Skeletal muscle satellite cell (primary cell): ENCODE measurements at regions not wholly inside any gene's neighbourhood (a gene's known extent, or its start where the extent isn't known, plus 50 kb on each side); places are given as distances from the start of the nearest gene placed in this dataset.

ENCODE experiments used
- H3K27me3 ChIP-seq: 2 replicates; pipeline ENCODE4 v1.7.0; 2013; ENCODE audit warnings: low read length; ENCODE audit not compliant: control insufficient read depth, insufficient read depth
- H3K36me3 ChIP-seq: 2 replicates; pipeline ENCODE4 v1.7.0; 2013; ENCODE audit warnings: mild to moderate bottlenecking, control low read depth, low read length; ENCODE audit not compliant: insufficient read depth
- H3K4me1 ChIP-seq: 2 replicates; pipeline ENCODE4 v1.7.0; 2013; ENCODE audit warnings: low read length; ENCODE audit not compliant: control insufficient read depth, insufficient read depth
- H3K4me2 ChIP-seq: 2 replicates; pipeline ENCODE4 v1.7.0; 2013; ENCODE audit warnings: mild to moderate bottlenecking, low read length
- H3K4me3 ChIP-seq: 2 replicates; pipeline ENCODE4 v1.7.0; 2013; ENCODE audit warnings: low read length
- H3K9ac ChIP-seq: 2 replicates; pipeline ENCODE4 v1.7.0; 2013; ENCODE audit warnings: mild to moderate bottlenecking, low read depth, low read length, moderate library complexity
- H3K9me3 ChIP-seq: replicated peaks from 2 replicates; pipeline ENCODE4 v1.7.0; 2013; ENCODE audit warnings: mild to moderate bottlenecking, control low read depth, low read length

DNA sequence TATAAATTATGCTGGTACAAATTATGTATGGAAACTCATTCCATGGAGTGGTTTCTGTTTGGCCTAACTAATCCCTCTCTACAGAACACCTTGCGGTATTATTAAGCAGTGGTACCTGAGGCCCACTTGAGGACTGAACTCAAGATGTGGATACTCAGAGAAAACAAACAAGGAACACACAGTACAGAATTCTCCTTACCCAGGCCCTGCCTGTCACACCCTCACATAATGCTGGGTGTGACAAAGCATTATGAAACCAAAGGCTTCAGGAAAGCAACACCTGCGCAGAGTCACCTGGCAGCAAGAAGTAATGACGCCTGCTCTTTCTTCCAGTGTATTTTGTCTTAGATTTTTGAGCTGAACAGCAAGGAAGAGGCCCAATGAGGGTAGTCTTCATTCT, 264.7 kb downstream of the PAX3 start:
- Histone ChIP-seq H3K4me3 (no peak overlapping the region), H3K36me3 (no peaks in the 10 kb centered on the region), H3K9ac (no peak overlapping the region), H3K9me3 (no peaks in the 10 kb centered on the region), H3K4me2 (no peak overlapping the region), H3K4me1 (peaks cover 9% of the 10 kb centered on the region), H3K27me3 (no peaks in the 10 kb centered on the region)

DNA sequence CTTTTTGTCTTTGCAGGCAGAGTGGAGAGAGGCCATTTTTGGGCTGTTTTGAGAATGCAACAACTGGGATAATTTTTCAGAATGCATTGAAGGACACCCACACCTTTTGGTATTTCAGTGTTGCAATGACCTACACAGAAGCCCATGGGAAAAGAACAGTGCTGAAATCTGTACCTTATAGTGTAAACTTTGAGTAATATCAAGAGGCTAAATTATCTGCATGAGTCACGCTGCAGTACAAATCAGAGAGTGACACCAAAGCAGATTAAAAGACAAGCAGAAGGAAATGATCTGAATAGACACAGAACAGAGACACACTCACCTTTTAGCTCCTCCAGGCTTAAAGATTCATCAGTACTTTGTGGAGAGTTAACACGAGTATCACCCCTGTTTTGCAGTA, 265.3 kb downstream of the PAX3 start:
- H3K4me1 ChIP-seq = peaks cover 9% of the 10 kb centered on the region
- no peaks in the 10 kb centered on the region for H3K9me3 ChIP-seq
- no peaks in the 10 kb centered on the region for H3K36me3 ChIP-seq
- no peak overlapping the region for H3K9ac ChIP-seq
- H3K4me3 ChIP-seq = no peak overlapping the region
- no peak overlapping the region for H3K4me2 ChIP-seq
- no peaks in the 10 kb centered on the region for H3K27me3 ChIP-seq

- Histone ChIP-seq H3K4me2 (no peak overlapping the region), H3K9me3 (no peaks in the 10 kb centered on the region), H3K9ac (no peak overlapping the region), H3K36me3 (no peaks in the 10 kb centered on the region), H3K4me1 (no peaks in the 10 kb centered on the region), H3K27me3 (peaks cover 7% of the 10 kb centered on the region), H3K4me3 (no peak overlapping the region)
These were observed 272.9 kb downstream of the PAX3 start for GRCh38 chr2:222025881-222026271.

DNA sequence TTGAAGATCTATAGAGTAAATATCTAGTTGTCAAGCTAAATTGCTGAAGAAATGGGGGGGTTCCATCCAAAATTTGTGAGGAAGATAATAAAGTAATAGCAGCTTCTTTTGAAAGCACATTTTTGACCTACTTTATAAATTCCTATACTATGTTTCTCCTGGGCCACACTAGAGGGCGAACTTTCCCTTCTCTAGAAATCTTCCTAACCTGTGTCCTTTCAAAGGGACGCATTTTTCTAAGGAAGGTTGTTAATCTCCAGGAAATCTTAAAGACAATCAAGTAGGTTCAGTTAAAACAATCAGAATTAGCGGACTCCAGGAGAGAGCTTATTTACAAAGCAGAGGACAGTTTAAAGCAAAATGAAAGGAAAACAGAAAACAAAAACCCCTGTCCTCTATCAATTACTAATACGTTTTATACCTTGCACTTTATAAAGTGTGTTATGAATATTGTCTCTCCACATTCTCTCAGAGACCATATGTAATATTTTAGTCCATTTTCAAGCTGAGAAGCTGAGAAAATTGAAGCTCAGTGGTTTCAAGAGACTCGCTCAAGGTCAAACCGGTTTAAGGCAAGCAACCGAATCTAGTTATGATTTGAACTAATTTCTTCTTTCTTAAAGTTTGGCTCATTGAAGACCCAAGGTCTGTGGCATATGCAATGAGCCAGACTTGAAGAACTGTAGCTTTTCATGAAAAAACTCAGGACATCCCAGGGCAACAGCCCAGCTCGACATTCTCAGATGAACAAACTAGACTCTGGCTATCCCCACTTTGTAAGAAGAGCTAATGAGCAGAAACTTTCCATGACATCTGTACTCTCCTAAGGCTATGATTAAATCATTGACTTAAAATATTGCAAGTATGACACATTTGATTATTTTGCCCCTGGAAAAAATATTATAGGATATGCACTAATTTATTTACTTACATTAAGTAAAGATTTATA, 273.6 kb downstream of the PAX3 start:
- H3K36me3 ChIP-seq = no peaks in the 10 kb centered on the region
- H3K4me3 ChIP-seq = no peak overlapping the region
- H3K9ac ChIP-seq = no peak overlapping the region

GRCh38 chr2:222017252-222017850, 281.4 kb downstream of the PAX3 start:
- H3K4me2 ChIP-seq = no peak overlapping the region
- no peaks in the 10 kb centered on the region for H3K4me1 ChIP-seq
- H3K36me3 ChIP-seq = no peaks in the 10 kb centered on the region
- peaks cover 12% of the 10 kb centered on the region for H3K27me3 ChIP-seq
- H3K9me3 ChIP-seq = no peaks in the 10 kb centered on the region
- H3K4me3 ChIP-seq = no peak overlapping the region
- H3K9ac ChIP-seq = no peak overlapping the region

More for the DNA sequence above, 273.6 kb downstream of the PAX3 start:
- H3K4me1 ChIP-seq = no peaks in the 10 kb centered on the region
- no peak overlapping the region for H3K4me2 ChIP-seq
- H3K27me3 ChIP-seq = peaks cover 7% of the 10 kb centered on the region
- H3K9me3 ChIP-seq = no peaks in the 10 kb centered on the region

DNA sequence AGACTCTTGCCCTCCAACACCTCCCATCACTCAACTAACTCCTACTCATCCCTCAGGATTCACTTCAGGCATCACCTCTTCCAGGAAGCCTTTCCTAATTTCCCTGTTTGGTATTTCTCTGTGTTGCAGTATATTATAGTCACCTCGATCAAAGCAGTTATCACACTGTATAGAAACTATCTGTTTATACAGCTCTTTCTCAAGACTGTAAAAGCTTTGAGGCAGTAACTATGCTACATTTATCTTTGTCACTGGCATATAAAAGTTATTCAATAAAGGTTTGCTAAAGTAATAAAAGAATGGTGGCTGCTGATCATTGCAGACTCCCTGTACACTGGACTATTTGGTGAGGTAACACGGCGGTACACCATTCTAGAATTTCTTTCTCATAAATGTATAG, 284.9 kb downstream of the PAX3 start:
- Histone ChIP-seq H3K9me3 (no peaks in the 10 kb centered on the region), H3K4me1 (no peaks in the 10 kb centered on the region), H3K27me3 (peaks cover 20% of the 10 kb centered on the region), H3K36me3 (no peaks in the 10 kb centered on the region), H3K4me2 (no peak overlapping the region), H3K4me3 (no peak overlapping the region), H3K9ac (no peak overlapping the region)

DNA sequence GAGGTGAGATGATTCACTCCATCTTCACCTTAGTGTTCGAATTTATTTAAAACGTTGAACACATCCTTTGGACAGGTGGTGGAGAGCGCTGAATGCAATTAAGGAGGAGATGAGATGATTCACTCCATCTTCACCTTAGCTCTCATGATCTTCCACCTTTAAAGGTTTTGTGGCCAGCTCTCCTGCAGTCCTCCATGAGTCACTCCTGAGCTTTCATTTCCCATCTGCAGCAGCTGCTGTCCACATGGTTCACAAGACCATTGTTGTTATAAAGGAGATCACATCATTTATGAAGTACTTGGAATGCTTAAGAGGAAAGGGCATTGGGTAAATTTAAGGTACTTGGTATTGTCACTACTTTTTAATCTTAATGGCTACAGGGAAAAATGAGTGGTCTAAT, 298.5 kb downstream of the PAX3 start:
- H3K36me3 ChIP-seq = no peaks in the 10 kb centered on the region
- H3K9me3 ChIP-seq = no peaks in the 10 kb centered on the region
- H3K4me2 ChIP-seq = no peak overlapping the region
- H3K9ac ChIP-seq = no peak overlapping the region
- no peaks in the 10 kb centered on the region for H3K27me3 ChIP-seq
- peaks cover 19% of the 10 kb centered on the region for H3K4me1 ChIP-seq
- H3K4me3 ChIP-seq = no peak overlapping the region

DNA sequence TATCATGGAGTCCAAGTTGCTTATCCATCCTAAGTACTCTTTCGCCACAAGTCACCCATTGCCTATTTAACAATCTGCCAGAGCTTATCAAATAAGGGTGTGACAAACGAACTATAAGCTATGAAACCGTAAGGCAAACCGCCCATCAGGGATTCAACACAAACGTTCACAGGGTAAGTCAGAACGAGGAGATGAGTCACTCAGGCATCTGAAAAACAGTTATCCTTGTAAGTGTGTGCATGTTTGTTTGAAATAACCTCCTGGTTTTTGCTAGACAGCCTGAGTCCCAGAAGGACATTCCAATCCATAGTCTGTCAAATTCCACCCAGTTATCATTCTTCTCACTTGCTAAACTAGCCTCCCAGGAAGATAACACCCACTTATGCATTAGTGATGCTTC, 299.1 kb downstream of the PAX3 start:
- Histone ChIP-seq H3K4me1 (peaks cover 19% of the 10 kb centered on the region), H3K9me3 (no peaks in the 10 kb centered on the region), H3K36me3 (no peaks in the 10 kb centered on the region), H3K4me3 (no peak overlapping the region), H3K9ac (no peak overlapping the region), H3K4me2 (no peak overlapping the region), H3K27me3 (no peaks in the 10 kb centered on the region)

- peaks cover 19% of the 10 kb centered on the region for H3K4me1 ChIP-seq
- H3K9me3 ChIP-seq = no peaks in the 10 kb centered on the region
- H3K9ac ChIP-seq = no peak overlapping the region
- H3K27me3 ChIP-seq = no peaks in the 10 kb centered on the region
- H3K4me3 ChIP-seq = no peak overlapping the region
- H3K36me3 ChIP-seq = no peaks in the 10 kb centered on the region
- H3K4me2 ChIP-seq = no peak overlapping the region
These were observed 299.6 kb downstream of the PAX3 start for GRCh38 chr2:221999166-221999565.

- H3K9me3 ChIP-seq = no peaks in the 10 kb centered on the region
- no peak overlapping the region for H3K9ac ChIP-seq
- H3K36me3 ChIP-seq = no peaks in the 10 kb centered on the region
- peak overlapping the region; percentile 24 for H3K4me2 ChIP-seq
- H3K4me3 ChIP-seq = no peak overlapping the region
- peaks cover 19% of the 10 kb centered on the region for H3K4me1 ChIP-seq
- H3K27me3 ChIP-seq = no peaks in the 10 kb centered on the region
These were observed 301.1 kb downstream of the PAX3 start for GRCh38 chr2:221997683-221998082.

GRCh38 chr2:221997100-221997499, 301.7 kb downstream of the PAX3 start:
- H3K9ac ChIP-seq = no peak overlapping the region
- peaks cover 19% of the 10 kb centered on the region for H3K4me1 ChIP-seq
- no peaks in the 10 kb centered on the region for H3K36me3 ChIP-seq
- H3K9me3 ChIP-seq = no peaks in the 10 kb centered on the region
- no peaks in the 10 kb centered on the region for H3K27me3 ChIP-seq
- H3K4me3 ChIP-seq = no peak overlapping the region
- H3K4me2 ChIP-seq = peak overlapping the region; percentile 24

DNA sequence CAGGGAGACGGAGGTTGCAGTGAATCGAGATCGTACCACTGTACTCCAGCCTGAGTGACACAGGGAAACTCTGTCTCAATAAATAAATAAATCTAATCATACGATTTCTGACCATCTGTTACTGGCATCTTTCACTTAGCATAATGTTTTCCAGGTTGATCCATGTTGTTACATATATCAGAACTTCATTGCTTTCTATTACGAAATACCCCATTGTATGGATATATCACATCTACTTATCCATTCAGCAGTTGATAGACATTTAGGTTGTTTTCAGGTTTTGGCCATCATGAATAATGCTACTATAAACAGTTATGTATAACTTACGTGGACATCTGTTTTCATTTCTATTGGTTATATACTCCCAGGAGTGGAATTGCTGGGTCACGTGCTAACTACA, 303.9 kb downstream of the PAX3 start:
- Histone ChIP-seq H3K4me1 (peaks cover 13% of the 10 kb centered on the region), H3K4me3 (no peak overlapping the region), H3K36me3 (no peaks in the 10 kb centered on the region), H3K9me3 (no peaks in the 10 kb centered on the region), H3K4me2 (no peak overlapping the region), H3K9ac (no peak overlapping the region), H3K27me3 (no peaks in the 10 kb centered on the region)
